ENCODE measurements at regions not wholly inside any gene's neighbourhood (a gene's known extent, or its start where the extent isn't known, plus 50 kb on each side); places are given as distances from the start of the nearest gene placed in this dataset.
"Not testable (repeated sequence)": the region's sequence is repeated elsewhere in the genome, so short reads cannot be mapped to it uniquely, and the experiment has no call there.

DNA sequence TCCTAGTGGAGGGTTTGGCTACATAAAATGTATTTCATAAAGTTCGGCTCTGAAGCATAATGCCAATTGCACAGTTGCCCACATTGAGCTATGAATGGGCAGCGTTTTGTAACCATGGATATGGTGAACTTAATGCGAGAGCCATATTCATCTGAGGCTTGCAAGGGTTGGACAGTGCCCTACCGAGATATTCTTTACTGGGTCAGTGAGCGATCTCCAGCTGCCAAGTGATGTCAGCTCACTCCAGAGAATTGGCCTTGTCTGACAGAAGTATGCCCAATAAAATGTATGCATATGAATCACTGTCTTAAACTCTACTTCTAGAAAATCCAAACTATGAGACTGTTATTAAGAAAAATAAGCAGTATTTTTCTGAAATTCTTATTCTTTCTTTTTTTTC lies 719.6 kb upstream of the CDH18 start:
- H3K4me1 ChIP-seq (ENCODE audit: control insufficient read depth in 1 of 2, insufficient read depth in 1 of 2, low read depth in 1 of 2, low read length in 1 of 2); H3K27ac ChIP-seq; H3K36me3 ChIP-seq; H3K9me3 ChIP-seq; H3K4me3 ChIP-seq (ENCODE audit: low read depth in 1 of 2, low read length in 1 of 2); H3K27me3 ChIP-seq: not testable (repeated sequence)

DNA sequence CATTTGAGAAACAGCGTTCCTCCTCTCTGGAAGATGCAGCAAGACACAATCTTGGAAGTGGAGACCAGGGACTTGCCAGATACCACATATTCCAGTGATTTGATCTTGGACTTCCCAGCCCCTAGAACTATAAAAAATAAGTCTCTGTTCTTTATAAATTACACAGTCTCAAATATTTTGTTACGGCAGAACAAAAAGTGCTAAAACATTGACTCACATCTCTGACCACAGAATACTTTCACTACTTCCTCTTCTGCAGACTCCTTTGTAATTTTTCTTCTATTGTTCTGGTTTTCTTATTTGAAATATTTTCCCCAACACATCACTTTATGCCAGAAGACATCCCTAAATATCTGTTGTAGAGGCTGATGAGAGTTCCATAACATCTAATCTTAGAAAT lies 706.1 kb upstream of the CDH18 start:
- TF ChIP-seq, protein P1, sequence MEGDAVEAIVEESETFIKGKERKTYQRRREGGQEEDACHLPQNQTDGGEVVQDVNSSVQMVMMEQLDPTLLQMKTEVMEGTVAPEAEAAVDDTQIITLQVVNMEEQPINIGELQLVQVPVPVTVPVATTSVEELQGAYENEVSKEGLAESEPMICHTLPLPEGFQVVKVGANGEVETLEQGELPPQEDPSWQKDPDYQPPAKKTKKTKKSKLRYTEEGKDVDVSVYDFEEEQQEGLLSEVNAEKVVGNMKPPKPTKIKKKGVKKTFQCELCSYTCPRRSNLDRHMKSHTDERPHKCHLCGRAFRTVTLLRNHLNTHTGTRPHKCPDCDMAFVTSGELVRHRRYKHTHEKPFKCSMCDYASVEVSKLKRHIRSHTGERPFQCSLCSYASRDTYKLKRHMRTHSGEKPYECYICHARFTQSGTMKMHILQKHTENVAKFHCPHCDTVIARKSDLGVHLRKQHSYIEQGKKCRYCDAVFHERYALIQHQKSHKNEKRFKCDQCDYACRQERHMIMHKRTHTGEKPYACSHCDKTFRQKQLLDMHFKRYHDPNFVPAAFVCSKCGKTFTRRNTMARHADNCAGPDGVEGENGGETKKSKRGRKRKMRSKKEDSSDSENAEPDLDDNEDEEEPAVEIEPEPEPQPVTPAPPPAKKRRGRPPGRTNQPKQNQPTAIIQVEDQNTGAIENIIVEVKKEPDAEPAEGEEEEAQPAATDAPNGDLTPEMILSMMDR (IDR thresholded peaks at IDR 0.05), result no peak
- H3K4me1 ChIP-seq (ENCODE audit: control insufficient read depth in 1 of 2, insufficient read depth in 1 of 2, low read depth in 1 of 2, low read length in 1 of 2), result no peaks in the 10 kb centered on the region
- no peaks in the 10 kb centered on the region for H3K27me3 ChIP-seq
- H3K9me3 ChIP-seq, result no peaks in the 10 kb centered on the region
- H3K27ac ChIP-seq, result no peak overlapping the region
- H3K4me3 ChIP-seq (ENCODE audit: low read depth in 1 of 2, low read length in 1 of 2), result no peak overlapping the region
- H3K36me3 ChIP-seq, result no peaks in the 10 kb centered on the region

DNA sequence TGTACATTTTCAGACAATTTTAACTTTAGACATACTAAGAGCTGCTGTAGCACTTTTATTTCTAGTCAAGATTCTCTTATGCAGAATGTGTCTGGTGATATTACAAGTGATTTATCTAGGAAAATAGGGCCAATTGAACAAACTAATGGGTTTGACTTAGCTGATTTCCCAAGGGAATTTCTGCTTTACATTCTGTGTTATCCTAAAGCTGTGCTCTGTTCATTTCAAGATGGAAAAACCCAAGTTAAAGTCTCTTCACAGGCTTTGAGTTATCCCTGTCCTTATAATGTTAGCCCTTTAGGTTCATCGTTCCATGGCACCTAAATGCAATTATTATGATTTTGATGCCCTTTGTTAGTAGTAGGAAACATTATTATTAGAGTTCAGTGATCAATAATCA lies 704.9 kb upstream of the CDH18 start:
- TF ChIP-seq, protein P1 (IDR thresholded peaks at IDR 0.05), result no peak
- Histone ChIP-seq H3K27ac (no peak overlapping the region), H3K4me1 (ENCODE audit: control insufficient read depth in 1 of 2, insufficient read depth in 1 of 2, low read depth in 1 of 2, low read length in 1 of 2) (no peaks in the 10 kb centered on the region), H3K36me3 (no peaks in the 10 kb centered on the region), H3K4me3 (ENCODE audit: low read depth in 1 of 2, low read length in 1 of 2) (no peak overlapping the region), H3K9me3 (no peaks in the 10 kb centered on the region), H3K27me3 (no peaks in the 10 kb centered on the region)

DNA sequence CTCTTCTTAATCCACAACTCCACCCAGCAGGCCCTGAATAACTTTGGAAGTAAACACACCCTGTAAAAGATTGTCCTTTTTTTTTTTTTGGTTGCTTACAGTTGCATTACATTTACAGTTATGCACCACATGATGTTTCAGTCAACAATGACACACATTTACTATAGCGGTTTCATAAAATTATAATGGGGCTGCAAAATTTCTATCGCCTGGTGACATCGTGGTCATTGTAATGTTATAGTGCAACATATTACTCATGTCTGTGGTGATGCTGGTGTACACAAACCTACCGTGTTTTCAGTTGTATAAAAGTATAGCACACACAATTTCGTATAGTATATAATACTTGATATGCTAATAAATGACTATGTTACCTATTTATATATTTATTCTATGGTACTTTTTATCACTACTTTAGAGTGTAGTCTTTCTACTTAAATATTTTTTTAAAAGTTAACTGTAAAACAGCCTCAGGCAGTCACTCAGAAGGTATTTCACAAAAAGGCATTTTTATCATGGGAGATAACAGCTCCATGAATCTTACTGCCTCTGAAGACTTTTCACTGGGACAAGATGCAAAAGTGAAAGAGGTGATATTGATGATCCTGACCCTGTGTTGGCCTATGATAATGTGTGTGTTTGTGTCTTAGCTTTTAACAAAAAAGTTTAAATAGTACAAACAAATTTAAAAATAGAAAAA lies 695.4 kb upstream of the CDH18 start:
- TF ChIP-seq, protein P1 (IDR thresholded peaks at IDR 0.05), result no peak
- H3K27ac ChIP-seq, result no peak overlapping the region
- H3K4me1 ChIP-seq (ENCODE audit: control insufficient read depth in 1 of 2, insufficient read depth in 1 of 2, low read depth in 1 of 2, low read length in 1 of 2), result no peaks in the 10 kb centered on the region

DNA sequence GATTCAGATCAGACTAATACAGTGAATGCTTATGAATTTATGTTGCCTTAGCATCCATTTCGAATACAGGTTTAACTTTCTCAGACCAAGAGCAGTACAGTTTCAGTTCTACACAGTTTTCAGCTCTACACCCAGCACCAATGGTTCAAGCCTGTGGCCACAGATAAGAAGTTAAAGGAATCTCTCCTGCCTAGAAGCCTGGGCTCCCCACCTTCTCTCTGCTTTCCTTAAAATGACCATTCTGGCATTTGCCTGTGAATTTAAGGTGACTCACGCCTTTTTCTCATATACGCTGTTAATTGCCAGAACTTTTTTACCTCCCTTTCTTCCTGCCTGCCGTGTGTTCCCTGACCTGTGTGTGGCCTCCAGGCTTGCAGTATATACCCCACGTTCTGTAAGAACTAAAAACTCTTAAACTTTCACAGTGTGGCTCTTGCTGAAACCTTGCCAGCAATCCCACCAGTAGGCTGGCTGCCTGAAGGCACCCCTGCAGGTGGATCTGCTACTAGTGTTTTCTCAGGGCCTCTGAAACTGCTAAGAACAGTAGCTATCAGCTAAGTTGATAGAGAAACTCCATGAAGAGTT lies 692.8 kb upstream of the CDH18 start:
- Histone ChIP-seq H3K27me3 (no peaks in the 10 kb centered on the region), H3K9me3 (no peaks in the 10 kb centered on the region), H3K4me1 (ENCODE audit: control insufficient read depth in 1 of 2, insufficient read depth in 1 of 2, low read depth in 1 of 2, low read length in 1 of 2) (no peaks in the 10 kb centered on the region), H3K36me3 (no peaks in the 10 kb centered on the region), H3K4me3 (ENCODE audit: low read depth in 1 of 2, low read length in 1 of 2) (no peak overlapping the region), H3K27ac (no peak overlapping the region)
- TF ChIP-seq, protein P1 (IDR thresholded peaks at IDR 0.05), result no peak

More for the DNA sequence above, 695.4 kb upstream of the CDH18 start:
- no peaks in the 10 kb centered on the region for H3K9me3 ChIP-seq
- no peaks in the 10 kb centered on the region for H3K27me3 ChIP-seq
- H3K36me3 ChIP-seq, result no peaks in the 10 kb centered on the region
- H3K4me3 ChIP-seq (ENCODE audit: low read depth in 1 of 2, low read length in 1 of 2), result no peak overlapping the region

DNA sequence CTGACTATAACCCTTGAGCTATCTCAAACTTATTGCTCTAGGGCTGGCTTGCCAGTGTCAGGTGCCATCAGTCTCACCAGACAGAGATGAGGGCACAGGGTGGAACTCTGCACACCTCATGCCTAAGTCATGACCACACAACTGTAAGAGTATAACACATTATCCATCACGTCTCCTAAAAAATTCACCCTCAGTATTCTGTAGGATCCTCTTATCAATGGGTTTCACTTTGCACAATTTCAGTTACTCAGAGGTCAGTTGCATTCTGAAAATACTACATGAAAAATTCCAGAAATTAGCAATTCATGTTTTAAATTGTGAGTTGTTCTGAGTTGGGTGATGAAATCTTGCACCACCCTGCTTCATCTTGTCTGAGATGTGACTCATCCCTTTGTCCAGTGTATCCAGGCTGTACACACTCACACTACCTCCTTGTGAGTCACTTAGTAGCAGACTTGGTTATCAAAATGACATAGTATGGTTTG lies 690.9 kb upstream of the CDH18 start:
- Histone ChIP-seq H3K4me1 (ENCODE audit: control insufficient read depth in 1 of 2, insufficient read depth in 1 of 2, low read depth in 1 of 2, low read length in 1 of 2) (no peaks in the 10 kb centered on the region), H3K4me3 (ENCODE audit: low read depth in 1 of 2, low read length in 1 of 2) (no peak overlapping the region), H3K27me3 (no peaks in the 10 kb centered on the region), H3K9me3 (no peaks in the 10 kb centered on the region), H3K27ac (no peak overlapping the region), H3K36me3 (no peaks in the 10 kb centered on the region)
- TF ChIP-seq, protein P1 (IDR thresholded peaks at IDR 0.05), result no peak
